Ishikawa (cell line): ENCODE measurements at regions not wholly inside any gene's neighbourhood (a gene's known extent, or its start where the extent isn't known, plus 50 kb on each side); places are given as distances from the start of the nearest gene placed in this dataset.

Experiments
- CEBPB ChIP-seq: IDR thresholded peaks from 2 replicates; pipeline ENCODE4 v1.6.1; 2012
- CREB1 ChIP-seq: IDR thresholded peaks from 2 replicates; pipeline ENCODE4 v1.6.1; 2012; ENCODE audit warnings: low read depth
- EGR1 ChIP-seq: IDR thresholded peaks from 2 replicates; pipeline ENCODE4 v1.6.1; 2012
- EP300 ChIP-seq: IDR thresholded peaks from 2 replicates; pipeline ENCODE4 v1.6.1; 2012; ENCODE audit warnings: borderline replicate concordance
- FOXM1 ChIP-seq: IDR thresholded peaks from 2 replicates; pipeline ENCODE4 v1.6.1; 2012; ENCODE audit warnings: low read depth, borderline replicate concordance
- MAX ChIP-seq: IDR thresholded peaks from 2 replicates; pipeline ENCODE4 v1.6.1; 2012
- NFIC ChIP-seq: IDR thresholded peaks from 2 replicates; pipeline ENCODE4 v1.6.1; 2012
- RAD21 ChIP-seq: IDR thresholded peaks from 2 replicates; pipeline ENCODE4 v1.6.1; 2012; ENCODE audit warnings: low read depth
- REST ChIP-seq: IDR thresholded peaks from 2 replicates; pipeline ENCODE4 v1.6.1; 2012; ENCODE audit warnings: low read depth, mild to moderate bottlenecking
- TAF1 ChIP-seq: IDR thresholded peaks from 2 replicates; pipeline ENCODE4 v1.6.1; 2012; ENCODE audit warnings: low read depth, mild to moderate bottlenecking
- TCF12 ChIP-seq: IDR thresholded peaks from 2 replicates; pipeline ENCODE4 v1.6.1; 2012; ENCODE audit warnings: low read depth
- TEAD4 ChIP-seq: IDR thresholded peaks from 2 replicates; pipeline ENCODE4 v1.6.1; 2012
- USF1 ChIP-seq: IDR thresholded peaks from 2 replicates; pipeline ENCODE4 v1.6.1; 2012
- YY1 ChIP-seq: IDR thresholded peaks from 2 replicates; pipeline ENCODE4 v1.6.1; 2012; ENCODE audit warnings: low read depth
- ZBTB7A ChIP-seq: IDR thresholded peaks from 2 replicates; pipeline ENCODE4 v1.6.1; 2012; ENCODE audit warnings: low read depth

- no peak for TF ChIP-seq CEBPB
- no peak for TF ChIP-seq TEAD4
- TF ChIP-seq TAF1 = no peak
- no peak for TF ChIP-seq TCF12
- no peak for TF ChIP-seq EP300
- no peak for TF ChIP-seq RAD21
- no peak for TF ChIP-seq MAX
- no peak for TF ChIP-seq REST
- TF ChIP-seq USF1 = no peak
- TF ChIP-seq NFIC = no peak
- TF ChIP-seq ZBTB7A = no peak
- no peak for TF ChIP-seq EGR1
These were observed 159.3 kb upstream of the B3GAT1 start for GRCh38 chr11:134571301-134571700.

GRCh38 chr11:134569195-134569594, 157.2 kb upstream of the B3GAT1 start:
- no peak for TF ChIP-seq RAD21
- TF ChIP-seq EP300 = no peak
- no peak for TF ChIP-seq NFIC
- TF ChIP-seq TCF12 = no peak
- no peak for TF ChIP-seq TEAD4
- no peak for TF ChIP-seq FOXM1
- TF ChIP-seq REST = no peak
- TF ChIP-seq MAX = no peak
- TF ChIP-seq CEBPB = no peak
- TF ChIP-seq ZBTB7A = no peak
- TF ChIP-seq YY1 = no peak
- no peak for TF ChIP-seq EGR1
- TF ChIP-seq TAF1 = no peak

GRCh38 chr11:134566311-134566710, 154.3 kb upstream of the B3GAT1 start:
- TF ChIP-seq MAX = no peak
- no peak for TF ChIP-seq USF1
- TF ChIP-seq TAF1 = no peak
- no peak for TF ChIP-seq NFIC
- no peak for TF ChIP-seq EGR1
- TF ChIP-seq REST = no peak
- TF ChIP-seq CREB1 = no peak
- TF ChIP-seq ZBTB7A = no peak
- no peak for TF ChIP-seq TEAD4
- no peak for TF ChIP-seq CEBPB
- no peak for TF ChIP-seq RAD21
- TF ChIP-seq YY1 = no peak
- no peak for TF ChIP-seq EP300
- no peak for TF ChIP-seq FOXM1
- no peak for TF ChIP-seq TCF12

- no peak for TF ChIP-seq EP300
- no peak for TF ChIP-seq CREB1
- no peak for TF ChIP-seq YY1
These were observed 153.4 kb upstream of the B3GAT1 start for GRCh38 chr11:134565343-134565891.
